SU-DHL-6 (cell line): ENCODE measurements at regions not wholly inside any gene's neighbourhood (a gene's known extent, or its start where the extent isn't known, plus 50 kb on each side); places are given as distances from the start of the nearest gene placed in this dataset.

Source experiments
- H2AFZ ChIP-seq: fragments of 200-600 bp; sonication (generic); 2 replicates; pipeline ENCODE4 v1.6.1; 2014; ENCODE audit warnings: low read depth, mild to moderate bottlenecking, moderate library complexity, mixed read lengths, antibody characterized with exemption, low read length; ENCODE audit not compliant: severe bottlenecking
- H3F3A ChIP-seq: fragments of 200-600 bp; shearing (Covaris generic); 2 replicates; pipeline ENCODE4 v1.6.0; 2016; ENCODE audit warnings: antibody characterized with exemption, mild to moderate bottlenecking; ENCODE audit not compliant: insufficient read depth
- H3K27ac ChIP-seq: fragments of 200-600 bp; sonication (generic); 2 replicates; pipeline ENCODE4 v1.5.1; 2016; ENCODE audit warnings: low read depth, mild to moderate bottlenecking, low read length, moderate library complexity, mixed read lengths
- H3K27me3 ChIP-seq: fragments of 200-600 bp; sonication (generic), shearing (Covaris generic); 2 replicates; pipeline ENCODE4 v1.6.0; 2014; ENCODE audit warnings: mild to moderate bottlenecking, low read length
- H3K36me3 ChIP-seq: fragments of 200-600 bp; sonication (generic); 2 replicates; pipeline ENCODE4 v1.6.1; 2014; ENCODE audit warnings: mild to moderate bottlenecking, low read length, mixed read lengths
- H3K4me2 ChIP-seq: fragments of 300-600, 200-600 bp; shearing (Covaris generic), sonication (generic); 2 replicates; pipeline ENCODE4 v1.6.0; 2014; ENCODE audit warnings: low read length, low read depth, mild to moderate bottlenecking; ENCODE audit not compliant: poor library complexity, severe bottlenecking
- H3K4me3 ChIP-seq: fragments of 200-600 bp; sonication (generic); 2 replicates; pipeline ENCODE4 v1.5.1; 2014; ENCODE audit warnings: antibody characterized with exemption, low read length, mild to moderate bottlenecking, mixed read lengths; ENCODE audit not compliant: insufficient read depth, poor library complexity, severe bottlenecking
- H3K79me2 ChIP-seq: fragments of 200-600 bp; sonication (generic); 2 replicates; pipeline ENCODE4 v1.6.1; 2014; ENCODE audit warnings: mild to moderate bottlenecking, low read length, moderate library complexity; ENCODE audit not compliant: insufficient read depth
- H3K9ac ChIP-seq: fragments of 200-600 bp; sonication (generic); 2 replicates; pipeline ENCODE4 v1.7.0; 2014; ENCODE audit warnings: mild to moderate bottlenecking, low read length
- H3K9me2 ChIP-seq: fragments of 200-600 bp; sonication (generic); replicated peaks from 2 replicates; pipeline ENCODE4 v1.6.1; 2014; ENCODE audit warnings: low read length; ENCODE audit not compliant: insufficient read depth
- H3K9me3 ChIP-seq: fragments of 200-600 bp; sonication (generic); 2 replicates; pipeline ENCODE4 v1.6.1; 2014; ENCODE audit warnings: low read length, mixed read lengths; ENCODE audit not compliant: insufficient read depth
- H4K20me1 ChIP-seq: fragments of 200-600 bp; sonication (generic); 2 replicates; pipeline ENCODE4 v1.6.1; 2014; ENCODE audit warnings: low read depth, mild to moderate bottlenecking, antibody characterized with exemption, low read length, moderate library complexity, mixed read lengths
- EZH2phosphoT487 ChIP-seq: fragments of 200-600 bp; sonication (generic), shearing (Covaris generic); conservative IDR thresholded peaks from 2 replicates; pipeline ENCODE4 v1.6.1; 2018; ENCODE audit warnings: mild to moderate bottlenecking, antibody characterized with exemption, low read length, moderate library complexity, mixed read lengths
- TF ChIP-seq, protein P1 (sequence below): fragments of 200-600 bp; sonication (generic); IDR thresholded peaks from one replicate; pipeline ENCODE4 v1.5.1; 2017; ENCODE audit warnings: antibody characterized with exemption, mild to moderate bottlenecking, low read length, moderate library complexity; ENCODE audit not compliant: insufficient read depth, poor library complexity, severe bottlenecking

DNA sequence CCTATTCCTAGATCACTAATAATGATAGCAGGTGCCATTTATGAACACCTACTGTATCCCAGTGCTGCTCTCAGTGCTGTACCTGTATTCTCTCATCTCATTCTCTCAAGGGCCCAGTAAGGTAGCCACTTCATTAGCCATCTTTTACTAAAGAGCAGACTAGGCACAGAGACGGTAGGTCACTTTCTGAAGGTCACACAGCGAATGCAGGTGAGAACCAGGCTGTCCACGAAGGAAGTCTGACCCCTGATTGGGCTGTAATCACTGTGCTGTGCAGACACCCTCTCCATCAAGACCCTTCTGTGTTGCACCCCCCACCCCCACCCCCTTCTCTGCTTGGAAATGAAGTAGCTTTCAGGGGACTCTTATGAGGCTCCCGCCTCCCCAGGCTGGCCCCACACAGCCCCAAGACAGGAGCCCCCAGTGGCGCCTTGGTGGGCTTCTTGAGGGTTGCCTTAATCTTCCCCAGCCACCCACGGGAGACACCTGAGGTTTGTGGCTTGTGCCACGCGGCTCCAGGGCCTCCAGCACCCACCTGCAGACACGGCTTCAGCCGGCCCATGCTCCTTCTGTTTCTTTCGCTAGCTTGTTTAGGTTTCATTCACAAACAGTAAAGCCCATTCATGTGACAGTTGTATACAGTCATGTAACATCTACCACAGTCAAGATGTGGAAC lies 81.7 kb upstream of the FAM20C start:
- no peak overlapping the region for H3K27ac ChIP-seq
- H3K9me3 ChIP-seq, result peaks cover 24% of the 10 kb centered on the region; the same call in 1 of the 2 replicates
- no peak overlapping the region for H3K4me2 ChIP-seq
- no peaks in the 10 kb centered on the region for H3F3A ChIP-seq
- no peak overlapping the region for H3K9ac ChIP-seq
- no peaks in the 10 kb centered on the region for H3K79me2 ChIP-seq
- no peak for TF ChIP-seq EZH2phosphoT487
- TF ChIP-seq, protein P1, sequence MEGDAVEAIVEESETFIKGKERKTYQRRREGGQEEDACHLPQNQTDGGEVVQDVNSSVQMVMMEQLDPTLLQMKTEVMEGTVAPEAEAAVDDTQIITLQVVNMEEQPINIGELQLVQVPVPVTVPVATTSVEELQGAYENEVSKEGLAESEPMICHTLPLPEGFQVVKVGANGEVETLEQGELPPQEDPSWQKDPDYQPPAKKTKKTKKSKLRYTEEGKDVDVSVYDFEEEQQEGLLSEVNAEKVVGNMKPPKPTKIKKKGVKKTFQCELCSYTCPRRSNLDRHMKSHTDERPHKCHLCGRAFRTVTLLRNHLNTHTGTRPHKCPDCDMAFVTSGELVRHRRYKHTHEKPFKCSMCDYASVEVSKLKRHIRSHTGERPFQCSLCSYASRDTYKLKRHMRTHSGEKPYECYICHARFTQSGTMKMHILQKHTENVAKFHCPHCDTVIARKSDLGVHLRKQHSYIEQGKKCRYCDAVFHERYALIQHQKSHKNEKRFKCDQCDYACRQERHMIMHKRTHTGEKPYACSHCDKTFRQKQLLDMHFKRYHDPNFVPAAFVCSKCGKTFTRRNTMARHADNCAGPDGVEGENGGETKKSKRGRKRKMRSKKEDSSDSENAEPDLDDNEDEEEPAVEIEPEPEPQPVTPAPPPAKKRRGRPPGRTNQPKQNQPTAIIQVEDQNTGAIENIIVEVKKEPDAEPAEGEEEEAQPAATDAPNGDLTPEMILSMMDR, result no peak
- no peak overlapping the region for H2AFZ ChIP-seq
- no peaks in the 10 kb centered on the region for H4K20me1 ChIP-seq
- H3K27me3 ChIP-seq, result 0 out of 2 replicates have a peak, but pooled peaks cover 5% of the 10 kb centered on the region
- H3K9me2 ChIP-seq, result no peaks in the 10 kb centered on the region
- H3K4me3 ChIP-seq, result no peak overlapping the region
- no peaks in the 10 kb centered on the region for H3K36me3 ChIP-seq

DNA sequence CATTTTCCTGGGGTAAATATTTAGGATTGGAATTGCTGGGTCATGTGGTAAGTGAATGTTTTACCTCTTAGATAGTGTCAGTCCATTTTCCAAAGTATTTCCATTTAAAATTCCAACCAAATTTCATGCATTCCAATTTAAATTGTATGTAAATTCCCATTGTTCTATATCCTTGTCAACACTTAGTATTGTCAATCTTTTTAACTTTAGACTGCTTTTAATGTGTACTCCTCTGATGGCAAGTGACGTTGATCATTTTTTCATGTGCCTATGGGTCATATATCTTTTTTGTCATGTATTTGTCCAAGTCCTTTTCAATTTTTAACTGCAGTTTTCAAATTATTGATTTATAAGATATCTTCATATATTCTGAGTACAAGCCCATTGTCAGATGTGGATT lies 80.8 kb upstream of the FAM20C start:
- no peaks in the 10 kb centered on the region for H4K20me1 ChIP-seq
- no peak overlapping the region for H2AFZ ChIP-seq
- no peaks in the 10 kb centered on the region for H3K36me3 ChIP-seq
- H3K9me2 ChIP-seq, result no peaks in the 10 kb centered on the region
- H3K4me3 ChIP-seq, result no peak overlapping the region
- no peaks in the 10 kb centered on the region for H3K79me2 ChIP-seq
- H3K4me2 ChIP-seq, result no peak overlapping the region
- TF ChIP-seq, protein P1, result no peak
- TF ChIP-seq EZH2phosphoT487, result no peak
- H3K27me3 ChIP-seq, result 0 out of 2 replicates have a peak, but pooled peaks cover 5% of the 10 kb centered on the region
- no peaks in the 10 kb centered on the region for H3F3A ChIP-seq
- no peak overlapping the region for H3K9ac ChIP-seq
- H3K9me3 ChIP-seq, result peaks cover 24% of the 10 kb centered on the region; the same call in 1 of the 2 replicates
- H3K27ac ChIP-seq, result no peak overlapping the region

DNA sequence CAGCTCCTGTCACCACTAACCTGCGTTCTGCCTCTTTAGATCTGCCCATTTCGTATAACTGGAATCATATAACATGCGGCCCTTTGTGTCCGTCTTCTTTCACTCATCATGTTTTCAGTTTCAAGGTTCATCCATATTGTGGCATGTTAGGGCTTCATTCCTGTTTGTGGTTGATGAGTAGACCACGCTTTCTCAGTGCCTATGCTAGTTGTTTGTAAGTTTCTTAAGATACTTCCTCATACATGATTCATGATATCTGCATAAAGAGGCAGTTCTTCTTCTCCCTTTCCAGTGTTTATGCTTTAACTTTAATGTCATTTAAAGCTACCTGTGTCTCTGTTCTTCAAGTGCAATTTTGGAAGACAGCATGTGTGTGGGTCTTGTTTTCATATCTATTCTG lies 79.5 kb upstream of the FAM20C start:
- no peak overlapping the region for H3K9ac ChIP-seq
- H2AFZ ChIP-seq, result no peak overlapping the region
- H3K4me2 ChIP-seq, result no peak overlapping the region
- H3K79me2 ChIP-seq, result no peaks in the 10 kb centered on the region
- H3K36me3 ChIP-seq, result no peaks in the 10 kb centered on the region
- H4K20me1 ChIP-seq, result no peaks in the 10 kb centered on the region
- H3K9me3 ChIP-seq, result peaks cover 24% of the 10 kb centered on the region; the same call in 1 of the 2 replicates
- H3K4me3 ChIP-seq, result no peak overlapping the region
- H3K27ac ChIP-seq, result no peak overlapping the region
- H3K27me3 ChIP-seq, result 0 out of 2 replicates have a peak, but pooled peaks cover 5% of the 10 kb centered on the region
- no peaks in the 10 kb centered on the region for H3K9me2 ChIP-seq
- no peaks in the 10 kb centered on the region for H3F3A ChIP-seq
- no peak for TF ChIP-seq EZH2phosphoT487
- TF ChIP-seq, protein P1, result no peak
